Left colon (tissue), 2 donors: ENCODE measurements at regions not wholly inside any gene's neighbourhood (a gene's known extent, or its start where the extent isn't known, plus 50 kb on each side); places are given as distances from the start of the nearest gene placed in this dataset.
"Not testable (repeated sequence)": the region's sequence is repeated elsewhere in the genome, so short reads cannot be mapped to it uniquely, and the experiment has no call there.

Experiments used
- ATAC-seq: fragments of 200-7000 bp; cut with Tn5 transposase; one replicate; pipeline ENCODE4 v1.9.1; 2020; ENCODE audit warnings: mild to moderate bottlenecking, moderate library complexity
- DNase-seq, 2 donors: peaks; one replicate each; pipeline ENCODE4 v3.0.0-alpha.2; 2020
- intact Hi-C, 2 donors: fragments of 100-400 bp; cut with DNase I in 1 of 2; cut with micrococcal nuclease in 1 of 2; formaldehyde crosslinking; loops; one replicate each; pipeline versions ENCODE4 v1.11.2 to v1.14.0; 2022; cut with DNase I, micrococcal nuclease
- donor health status: DM: no; HTN: no; CAD: no.
- donor health status: DM: yes; HTN: yes; CAD: no.

GRCh38 chr5:28850320-28850921, 1812.0 kb upstream of the CDH9 start:
- ATAC-seq = no peak

GRCh38 chr5:28831042-28831441, 1792.7 kb upstream of the CDH9 start:
- ATAC-seq = no peak
- intact Hi-C loops = no loop called here

More at GRCh38 chr5:28850320-28850921, 1812.0 kb upstream of the CDH9 start:
- intact Hi-C loops = no loop called here
- DNase-seq = no peak

GRCh38 chr5:28823231-28823630, 1784.8 kb upstream of the CDH9 start:
- ATAC-seq = no peak
- intact Hi-C loops = no loop called here
- DNase-seq = no peak

More at GRCh38 chr5:28831042-28831441, 1792.7 kb upstream of the CDH9 start:
- DNase-seq = no peak

- no peak for ATAC-seq
- DNase-seq = no peak
- intact Hi-C loops = no loop called here
Measured at GRCh38 chr5:28822071-28822470, 1783.7 kb upstream of the CDH9 start.

GRCh38 chr5:28810751-28811136, 1772.4 kb upstream of the CDH9 start:
- intact Hi-C loops = no loop called here
- ATAC-seq (no peak), DNase-seq (no peak)

- DNase-seq = no peak
- intact Hi-C loops = no loop called here
- no peak for ATAC-seq
Measured at GRCh38 chr5:28809811-28810750, 1771.7 kb upstream of the CDH9 start.

- intact Hi-C loops = no loop called here
- DNase-seq = no peak
- ATAC-seq = no peak
Measured at GRCh38 chr5:28808967-28809810, 1770.8 kb upstream of the CDH9 start.

GRCh38 chr5:28807195-28807729, 1768.9 kb upstream of the CDH9 start:
- ATAC-seq (no peak), DNase-seq (no peak)
- intact Hi-C loops = no loop called here

GRCh38 chr5:28799035-28799434, 1760.6 kb upstream of the CDH9 start:
- ATAC-seq, intact Hi-C loops: not testable (repeated sequence)

GRCh38 chr5:28788954-28789353, 1750.6 kb upstream of the CDH9 start:
- no peak for DNase-seq
- no peak for ATAC-seq
- intact Hi-C loops = no loop called here

More at GRCh38 chr5:28799035-28799434, 1760.6 kb upstream of the CDH9 start:
- DNase-seq = not testable (repeated sequence)

- no peak for DNase-seq
- ATAC-seq = no peak
- intact Hi-C loops = no loop called here
Measured at GRCh38 chr5:28780083-28780692, 1741.8 kb upstream of the CDH9 start.

GRCh38 chr5:28779161-28779754, 1740.9 kb upstream of the CDH9 start:
- no peak for ATAC-seq
- intact Hi-C loops = no loop called here
- DNase-seq = no peak

- DNase-seq = no peak
- intact Hi-C loops = no loop called here
- no peak for ATAC-seq
Measured at GRCh38 chr5:28770307-28770706, 1731.9 kb upstream of the CDH9 start.

- intact Hi-C loops = no loop called here
- DNase-seq = no peak
- ATAC-seq = no peak
Measured at GRCh38 chr5:28766565-28767158, 1728.3 kb upstream of the CDH9 start.

- no peak for ATAC-seq
- intact Hi-C loops = no loop called here
- no peak for DNase-seq
Measured at GRCh38 chr5:28751396-28751795, 1713.0 kb upstream of the CDH9 start.

GRCh38 chr5:28750251-28750650, 1711.9 kb upstream of the CDH9 start:
- intact Hi-C loops = no loop called here

GRCh38 chr5:28748446-28748845, 1710.1 kb upstream of the CDH9 start:
- intact Hi-C loops = no loop called here
- no peak for DNase-seq
- no peak for ATAC-seq

More at GRCh38 chr5:28750251-28750650, 1711.9 kb upstream of the CDH9 start:
- no peak for DNase-seq
- no peak for ATAC-seq

- DNase-seq (no peak), ATAC-seq (no peak)
- intact Hi-C loops = no loop called here
Measured at GRCh38 chr5:28743716-28744110, 1705.3 kb upstream of the CDH9 start.
